NCI-H1930 (cell line): ENCODE measurements at regions not wholly inside any gene's neighbourhood (a gene's known extent, or its start where the extent isn't known, plus 50 kb on each side); places are given as distances from the start of the nearest gene placed in this dataset.

ENCODE experiments used
- DNase-seq, 2 experiments: peaks; one replicate each; lab custom pipeline; 2025; lab: John Stamatoyannopoulos, UW

GRCh38 chr1:212526111-212526491 lies 82.5 kb upstream of the ATF3 start:
- DNase-seq, result no peak

- no peak for DNase-seq
These were observed 80.1 kb upstream of the ATF3 start for GRCh38 chr1:212528501-212528900.

- DNase-seq, result no peak
These were observed 79.3 kb upstream of the ATF3 start for GRCh38 chr1:212529211-212529741.

- DNase-seq, result no peak
These were observed 77.3 kb upstream of the ATF3 start for GRCh38 chr1:212531267-212531666.

DNA sequence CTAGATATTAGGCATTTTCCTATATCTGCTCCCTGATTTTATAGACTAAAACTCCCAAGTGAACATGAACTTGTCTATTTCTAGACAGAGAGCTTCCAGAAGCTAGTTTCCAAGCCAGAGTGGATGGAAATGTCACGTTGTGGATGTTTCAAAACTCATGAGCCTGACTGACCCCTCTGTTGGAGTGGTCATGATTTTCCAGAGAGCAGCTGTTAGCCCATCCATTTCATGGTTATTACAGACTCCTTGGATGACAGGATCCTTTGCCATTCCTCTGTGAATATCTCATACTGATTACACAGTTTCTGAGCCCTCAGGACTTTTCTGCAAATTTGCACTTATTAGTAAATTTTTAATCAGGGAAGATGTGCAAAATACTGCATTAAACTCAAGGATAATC lies 76.8 kb upstream of the ATF3 start:
- DNase-seq, result no peak

- no peak for DNase-seq
These were observed 76.0 kb upstream of the ATF3 start for GRCh38 chr1:212532469-212533147.

GRCh38 chr1:212533148-212533517 lies 75.4 kb upstream of the ATF3 start:
- DNase-seq, result no peak

- DNase-seq, result no peak
These were observed 72.0 kb upstream of the ATF3 start for GRCh38 chr1:212536586-212536985.

- no peak for DNase-seq
These were observed 71.0 kb upstream of the ATF3 start for GRCh38 chr1:212537610-212538009.

DNA sequence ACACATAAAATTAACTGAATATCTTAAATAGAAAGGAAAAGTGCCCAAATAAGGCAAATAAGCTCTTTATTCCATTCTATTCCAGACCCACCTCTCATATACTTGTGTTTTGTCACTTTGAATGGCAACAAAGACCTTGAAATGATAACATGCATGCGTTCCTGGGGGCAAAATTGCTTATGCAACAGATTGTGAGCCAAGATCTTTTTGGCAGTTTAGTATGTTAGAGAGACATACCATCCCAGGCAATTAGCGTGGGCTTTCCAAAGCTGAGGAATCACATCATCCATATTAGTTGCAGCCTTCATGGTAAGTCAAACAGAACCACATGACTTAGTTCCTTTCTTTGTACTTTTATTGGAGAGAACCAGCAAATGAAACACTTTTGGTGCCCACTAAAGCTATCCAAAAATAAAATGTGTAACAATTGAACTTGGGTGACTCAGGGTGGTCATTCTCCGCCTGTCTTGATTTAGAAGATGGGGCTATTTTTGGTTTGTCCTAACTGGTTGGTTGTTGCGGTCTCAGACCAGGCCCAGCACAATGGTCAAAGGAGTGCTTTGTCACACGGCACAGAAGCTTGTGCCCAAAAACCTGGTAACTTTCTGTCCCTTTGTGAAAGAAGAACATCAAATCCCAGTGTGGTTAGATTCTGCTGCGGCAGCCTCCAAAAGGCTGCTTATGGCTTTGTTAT lies 68.7 kb upstream of the ATF3 start:
- no peak for DNase-seq

DNA sequence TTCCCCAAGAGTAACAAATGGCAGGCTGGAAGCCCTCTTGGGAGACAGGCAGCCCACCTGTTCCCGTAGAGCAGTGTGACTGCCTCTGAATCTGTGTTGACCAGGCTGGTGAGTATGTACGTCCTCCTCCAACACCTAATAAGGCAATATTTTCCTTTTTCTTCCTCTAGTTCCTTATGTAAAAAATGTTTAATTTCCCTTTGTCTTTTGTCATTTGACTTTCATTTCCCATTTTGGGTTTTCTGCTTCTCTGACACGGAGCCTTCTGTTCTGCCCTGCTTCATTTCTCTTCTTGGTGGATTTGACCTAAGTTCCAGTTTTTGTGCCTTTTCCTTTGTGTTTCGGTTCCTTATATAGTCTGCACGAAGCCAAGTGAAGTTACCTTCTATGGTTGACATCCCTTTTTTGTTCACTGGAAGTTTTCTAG lies 65.8 kb upstream of the ATF3 start:
- no peak for DNase-seq

DNA sequence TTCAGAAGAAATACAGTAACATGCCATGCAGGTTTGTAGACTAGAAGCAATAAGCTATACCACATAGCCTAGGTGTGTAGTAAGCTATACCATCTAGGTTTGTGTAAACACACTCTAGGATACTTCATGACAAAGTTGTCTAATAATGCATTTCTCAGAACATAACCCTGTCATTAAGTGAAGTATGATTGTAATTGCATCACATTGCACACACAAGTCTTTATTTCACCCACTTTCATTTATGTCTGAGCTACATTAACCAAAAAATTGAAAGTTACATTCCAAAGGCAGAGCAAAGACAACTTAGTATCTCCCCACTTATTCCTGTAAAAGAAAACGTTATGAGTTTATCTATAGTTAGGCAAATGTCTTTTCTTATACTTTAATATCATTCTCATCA lies 64.5 kb upstream of the ATF3 start:
- DNase-seq, result no peak

DNA sequence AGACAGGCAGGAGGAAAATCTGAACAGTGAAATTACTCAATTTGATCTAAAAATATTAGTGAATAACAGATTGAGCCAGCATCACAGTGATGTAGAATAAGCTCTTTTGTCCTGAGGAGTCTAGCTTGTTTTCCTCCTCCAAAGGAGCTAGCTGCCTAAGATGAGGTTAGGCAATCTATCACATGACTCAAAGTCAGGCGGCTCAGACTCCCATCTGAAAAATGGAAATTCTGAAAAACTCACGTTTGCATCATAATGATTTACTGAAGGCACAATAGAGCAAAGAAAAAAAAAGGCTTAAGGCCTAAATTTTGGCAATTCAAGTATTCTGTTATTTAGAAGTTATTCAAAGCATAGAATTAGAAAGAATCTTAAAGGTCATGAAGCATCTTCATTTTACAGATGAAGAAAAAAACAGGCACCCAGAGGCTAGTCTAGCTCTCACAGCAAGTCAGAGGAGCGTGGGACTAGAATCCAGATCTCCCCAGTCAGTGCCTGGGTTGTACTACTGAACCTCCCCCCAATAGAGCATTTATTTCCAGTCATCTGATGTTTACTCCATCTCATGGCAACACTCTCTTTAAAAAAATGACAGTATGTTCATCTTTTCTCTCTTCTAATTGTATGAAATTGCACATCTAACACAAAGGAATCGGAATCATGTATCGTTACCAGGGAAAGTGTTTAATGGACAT lies 62.5 kb upstream of the ATF3 start:
- no peak for DNase-seq

DNA sequence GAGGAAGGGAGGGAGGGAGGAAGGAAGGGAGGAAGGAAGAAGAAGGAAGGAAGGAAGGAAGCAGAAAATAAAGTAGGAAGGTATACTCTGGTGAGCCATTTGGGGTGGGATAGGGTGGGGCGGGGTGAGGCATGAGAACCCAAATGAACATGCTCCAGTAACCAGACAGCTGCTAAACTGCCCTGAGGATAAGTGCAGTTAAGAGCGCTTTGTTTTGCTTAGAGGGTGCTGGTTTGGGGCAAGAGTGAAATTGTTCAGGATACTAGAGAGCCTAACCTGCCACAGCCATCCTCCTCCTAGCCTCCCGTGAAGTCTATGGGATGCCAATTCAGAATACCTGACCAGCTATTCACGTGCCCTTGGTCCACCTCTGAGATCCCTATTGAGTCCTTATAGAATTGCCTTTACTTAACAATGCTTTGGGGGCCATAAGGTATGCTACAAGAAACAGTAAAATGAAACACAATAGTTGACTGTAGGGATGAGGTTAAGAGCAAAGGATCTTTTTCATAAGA lies 59.0 kb upstream of the ATF3 start:
- no peak for DNase-seq

DNA sequence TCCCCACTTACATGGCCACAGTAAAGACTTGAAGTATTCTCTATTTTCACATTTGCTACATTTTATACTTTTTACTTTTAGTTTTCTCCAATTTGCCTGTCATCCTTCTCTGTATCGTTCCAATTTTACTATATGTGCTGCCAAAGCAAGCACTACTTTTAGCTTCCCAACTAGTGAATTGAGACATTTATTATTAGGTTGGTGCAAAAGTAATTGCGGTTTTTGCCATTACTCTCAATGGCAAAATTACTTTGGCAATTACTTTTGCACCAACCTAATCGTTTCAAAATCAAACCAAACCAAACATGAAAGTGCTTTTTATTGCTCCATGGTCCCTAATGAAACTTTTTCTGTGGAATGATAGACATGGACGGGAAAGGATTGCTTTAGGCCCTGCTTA lies 56.6 kb upstream of the ATF3 start:
- no peak for DNase-seq

- DNase-seq, result no peak
These were observed 54.9 kb upstream of the ATF3 start for GRCh38 chr1:212553676-212554075.

DNA sequence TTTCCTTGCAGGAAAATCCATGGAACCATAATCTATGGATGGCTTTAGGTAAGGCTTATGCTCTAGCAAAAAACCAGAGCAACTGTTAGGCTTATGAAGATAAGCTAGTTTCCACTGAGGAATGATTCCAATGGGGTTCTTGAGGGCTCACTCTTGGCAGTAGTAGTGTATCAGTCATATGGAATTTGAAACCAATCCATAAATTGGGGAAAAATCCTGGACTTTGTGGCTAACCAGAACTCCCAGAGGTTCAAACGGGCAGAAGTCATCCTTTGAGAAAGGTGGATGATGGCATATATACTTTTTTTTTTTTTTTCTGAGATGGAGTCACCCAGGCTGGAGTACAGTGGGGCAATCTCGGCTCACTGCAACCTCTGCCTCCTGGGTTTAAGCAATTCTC lies 54.2 kb upstream of the ATF3 start:
- no peak for DNase-seq

GRCh38 chr1:212555426-212555825 lies 53.1 kb upstream of the ATF3 start:
- no peak for DNase-seq

DNA sequence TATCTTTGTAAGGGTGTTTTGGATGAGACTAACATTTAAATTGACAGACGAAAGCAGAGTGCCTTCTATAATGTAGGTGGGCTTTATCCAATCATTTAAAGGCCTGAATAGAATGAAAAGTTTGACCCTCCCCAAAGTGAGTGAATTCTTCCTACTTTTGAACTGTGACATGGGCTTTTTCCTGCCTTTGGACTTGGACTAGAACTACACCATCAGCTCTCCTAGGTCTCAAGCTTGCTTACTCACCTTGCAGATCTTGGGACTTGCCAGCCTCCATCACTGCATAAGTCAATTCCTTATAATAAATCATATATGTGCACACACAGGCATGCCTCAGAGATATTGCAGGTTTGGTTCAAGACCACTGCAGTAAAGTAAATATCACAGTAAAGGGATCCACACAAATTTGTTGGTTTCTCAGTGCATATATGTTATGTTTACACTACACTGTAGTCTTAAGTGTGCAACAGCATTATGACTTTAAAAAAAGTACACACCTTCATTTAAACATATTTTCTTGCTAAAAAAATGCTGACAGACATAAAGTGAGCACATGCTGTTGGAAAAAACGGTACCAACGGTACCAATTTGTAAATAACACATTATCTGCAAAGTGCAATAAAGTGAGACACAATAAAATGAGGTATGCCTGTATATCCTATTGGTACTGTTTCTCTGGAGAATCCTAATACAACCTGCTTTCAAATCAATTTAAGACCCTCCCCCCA lies 51.6 kb upstream of the ATF3 start:
- no peak for DNase-seq

DNA sequence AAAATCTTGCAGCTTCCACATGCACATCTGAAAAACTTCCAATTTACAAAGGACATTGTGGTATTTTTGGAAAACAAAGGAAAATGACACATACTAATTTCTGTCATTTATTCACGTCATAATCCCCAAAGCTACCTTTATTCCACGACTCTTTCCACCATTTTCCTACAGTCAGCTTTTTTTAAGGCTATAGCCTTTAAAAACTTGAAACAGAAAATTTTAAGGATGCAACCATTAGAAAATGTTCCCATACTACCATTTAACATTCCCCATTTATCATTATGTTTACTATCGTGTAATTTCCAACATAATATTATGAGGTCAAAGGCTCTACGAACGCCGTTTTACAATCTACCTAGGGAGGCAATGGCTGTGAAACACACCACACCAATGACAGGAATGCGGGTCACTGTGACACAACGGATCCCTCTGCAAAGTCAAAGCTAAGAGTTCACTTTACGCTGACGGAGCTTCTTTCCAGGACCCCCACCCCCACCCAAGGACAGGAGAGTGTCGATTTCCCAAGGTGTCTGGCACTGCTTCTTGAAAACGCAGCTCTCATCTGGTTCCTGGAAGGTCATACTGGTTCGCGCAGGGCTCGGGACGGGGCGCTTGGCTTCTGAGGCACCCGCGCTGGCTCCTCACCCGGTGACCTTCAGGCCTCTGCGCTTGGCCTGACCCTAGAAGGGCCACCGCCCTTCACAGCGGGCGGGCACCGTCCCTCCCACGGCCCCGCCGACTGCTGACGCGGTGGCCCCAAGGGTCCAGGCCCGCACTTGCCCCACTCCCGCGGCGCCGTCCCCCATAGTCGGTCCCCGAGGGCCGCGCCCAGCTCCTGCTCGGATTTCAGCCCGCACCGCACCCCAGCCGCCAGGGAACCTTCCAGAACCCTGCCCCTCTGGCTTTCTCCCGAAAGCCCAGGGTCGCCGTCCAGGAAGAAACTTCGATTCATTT lies 50.5 kb upstream of the ATF3 start:
- DNase-seq, result peak in 1 of 2 experiments; percentile 44
